Pancreas (tissue), 10 donors: ENCODE measurements at regions not wholly inside any gene's neighbourhood (a gene's known extent, or its start where the extent isn't known, plus 50 kb on each side); places are given as distances from the start of the nearest gene placed in this dataset.
A peak's percentile ranks its signal among the peaks of the same experiment; 100 is the strongest.

Experiments used
- ATAC-seq, 4 donors: fragments of 200-7000 bp; cut with Tn5 transposase; one replicate each; pipeline versions ENCODE4 v1.8.0 to v1.9.1; 2020; ENCODE audit warnings: mild to moderate bottlenecking in 4 of 4, moderate library complexity in 4 of 4
- DNase-seq, 6 donors: peaks; one replicate each; pipeline ENCODE4 v3.0.0-alpha.2; 2020
- FAIRE-seq: peaks from 2 replicates; lab custom pipeline; 2012; peaks lifted over from hg19 to GRCh38; lab: Jason Lieb, UNC
- H3K27ac ChIP-seq, 4 donors: fragments of 200-600 bp; sonication (generic); 1 replicate in 3 of 4; 2 replicates in 1 of 4; pipeline versions ENCODE4 v1.5.0 to v1.8.0; 2020
- H3K27me3 ChIP-seq, 4 donors: fragments of 200-600 bp; one replicate each; pipeline ENCODE4 v1.8.0; 2021
- H3K36me3 ChIP-seq, 3 donors: fragments of 200-600 bp; sonication (generic) in 1 of 3; one replicate each; pipeline versions ENCODE4 v1.5.0 to v1.8.0; 2020 to 2021
- H3K4me1 ChIP-seq, 3 donors: fragments of 200-600 bp; one replicate each; pipeline ENCODE4 v1.8.0; 2021
- H3K4me3 ChIP-seq, 4 donors: fragments of 200-600 bp; sonication (generic) in 2 of 4; one replicate each; pipeline versions ENCODE4 v1.5.0 to v1.8.0; 2020 to 2021
- H3K9me3 ChIP-seq, 4 donors: fragments of 200-600 bp; one replicate each; pipeline ENCODE4 v1.8.0; 2021
- WGBS, 2 donors: extraction: QIAGEN DNeasy Blood & Tissue Kit; methylation state at CpG; one replicate each; pipeline ENCODE4 v1.1.7; 2013; 5-methylcytosine and 5-hydroxymethylcytosine counted together
- intact Hi-C, 3 donors: fragments of 100-400 bp; cut with DNase I; formaldehyde crosslinking; loops; one replicate each; pipeline versions ENCODE4 v1.11.1 to v1.14.2; 2022
- TF ChIP-seq, protein P1 (sequence below), 4 donors: fragments of 200-600 bp; sonication (generic) in 3 of 4; IDR thresholded peaks; one replicate each; pipeline versions ENCODE4 v1.5.0 to v1.8.0; 2021; ENCODE audit warnings: antibody characterized with exemption in 4 of 4
- donor health status: healthy with polysubstance abuse.
- donor health status: DM: no; HTN: no; CAD: no; lungs with moderate emphysema.
- donor health status: DM: no; HTN: no; CAD: no.
- donor health status: control.
- donor health status: control.
- donor health status: Bipolar disorder and iron deficiency.
- donor health status: DM: yes; HTN: yes; CAD: no.
- donor health status: DM: no; HTN: no; CAD: no.
- donor health status: DM: no; HTN: no; CAD: no.
- donor health status: DM: yes; HTN: yes; CAD: no.

DNA sequence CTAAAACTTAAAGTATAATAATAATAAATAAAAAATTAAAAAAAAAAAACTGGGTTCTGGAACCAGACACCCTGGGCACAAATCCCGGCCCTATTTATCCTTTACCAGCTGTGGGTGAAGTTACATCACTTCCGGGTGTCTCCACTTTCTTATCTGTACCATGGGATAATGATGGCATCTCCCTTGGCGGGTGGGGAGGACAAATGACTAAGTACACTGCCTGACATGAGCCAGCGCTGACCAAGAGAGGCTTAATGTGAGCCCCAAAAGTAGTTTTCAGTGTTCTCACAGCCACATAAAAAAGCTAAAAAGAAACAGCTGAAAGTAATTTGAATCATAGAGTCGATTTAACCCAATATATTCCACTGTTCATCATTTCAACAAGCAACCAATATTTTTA is 424.9 kb downstream of the SOX9 start:
- DNase-seq (no peak), FAIRE-seq (no peak), ATAC-seq (no peak)
- no peaks in the 10 kb centered on the region for H3K9me3 ChIP-seq
- H3K36me3 ChIP-seq: no peaks in the 10 kb centered on the region
- intact Hi-C loops: no loop called here
- no peak overlapping the region for H3K27ac ChIP-seq
- TF ChIP-seq, protein P1, sequence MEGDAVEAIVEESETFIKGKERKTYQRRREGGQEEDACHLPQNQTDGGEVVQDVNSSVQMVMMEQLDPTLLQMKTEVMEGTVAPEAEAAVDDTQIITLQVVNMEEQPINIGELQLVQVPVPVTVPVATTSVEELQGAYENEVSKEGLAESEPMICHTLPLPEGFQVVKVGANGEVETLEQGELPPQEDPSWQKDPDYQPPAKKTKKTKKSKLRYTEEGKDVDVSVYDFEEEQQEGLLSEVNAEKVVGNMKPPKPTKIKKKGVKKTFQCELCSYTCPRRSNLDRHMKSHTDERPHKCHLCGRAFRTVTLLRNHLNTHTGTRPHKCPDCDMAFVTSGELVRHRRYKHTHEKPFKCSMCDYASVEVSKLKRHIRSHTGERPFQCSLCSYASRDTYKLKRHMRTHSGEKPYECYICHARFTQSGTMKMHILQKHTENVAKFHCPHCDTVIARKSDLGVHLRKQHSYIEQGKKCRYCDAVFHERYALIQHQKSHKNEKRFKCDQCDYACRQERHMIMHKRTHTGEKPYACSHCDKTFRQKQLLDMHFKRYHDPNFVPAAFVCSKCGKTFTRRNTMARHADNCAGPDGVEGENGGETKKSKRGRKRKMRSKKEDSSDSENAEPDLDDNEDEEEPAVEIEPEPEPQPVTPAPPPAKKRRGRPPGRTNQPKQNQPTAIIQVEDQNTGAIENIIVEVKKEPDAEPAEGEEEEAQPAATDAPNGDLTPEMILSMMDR (IDR thresholded peaks at IDR 0.05): no peak
- no peak overlapping the region for H3K4me3 ChIP-seq
- 82 to 90% methylated on average over 5 of the region's 5 CpGs for WGBS, 2 donors
- no peaks in the 10 kb centered on the region for H3K4me1 ChIP-seq
- no peaks in the 10 kb centered on the region for H3K27me3 ChIP-seq

- ATAC-seq (no peak), FAIRE-seq (no peak)
- WGBS, 2 donors: 57 to 66% methylated on average over 16 of the region's 16 CpGs
Measured at GRCh38 chr17:72553051-72553755, 432.4 kb downstream of the SOX9 start.

GRCh38 chr17:72554508-72554907 is 433.7 kb downstream of the SOX9 start:
- Histone ChIP-seq H3K36me3 (no peaks in the 10 kb centered on the region), H3K27me3 (no peaks in the 10 kb centered on the region), H3K4me1 (no peaks in the 10 kb centered on the region), H3K4me3 (no peak overlapping the region), H3K27ac (no peak overlapping the region), H3K9me3 (no peaks in the 10 kb centered on the region)
- no peak for FAIRE-seq
- TF ChIP-seq, protein P1 (IDR thresholded peaks at IDR 0.05): no peak
- intact Hi-C loops: no loop called here
- ATAC-seq: no peak
- WGBS, 2 donors: 35 to 46% methylated on average over 5 of the region's 5 CpGs
- DNase-seq: no peak

More at GRCh38 chr17:72553051-72553755, 432.4 kb downstream of the SOX9 start:
- DNase-seq: peak in 1 of 6 donors; percentile 16
- no peaks in the 10 kb centered on the region for H3K36me3 ChIP-seq
- intact Hi-C loops: no loop called here
- no peak overlapping the region for H3K27ac ChIP-seq
- H3K27me3 ChIP-seq: no peaks in the 10 kb centered on the region
- no peak overlapping the region for H3K4me3 ChIP-seq
- H3K9me3 ChIP-seq: no peaks in the 10 kb centered on the region
- H3K4me1 ChIP-seq: no peaks in the 10 kb centered on the region
- TF ChIP-seq, protein P1 (IDR thresholded peaks at IDR 0.05): no peak

- H3K27ac ChIP-seq: no peak overlapping the region
- no peak overlapping the region for H3K4me3 ChIP-seq
- H3K4me1 ChIP-seq: no peaks in the 10 kb centered on the region
- TF ChIP-seq, protein P1 (IDR thresholded peaks at IDR 0.05): no peak
- no peaks in the 10 kb centered on the region for H3K27me3 ChIP-seq
- H3K9me3 ChIP-seq: no peaks in the 10 kb centered on the region
- 23 to 34% methylated on average over 9 of the region's 9 CpGs for WGBS, 2 donors
- ATAC-seq (no peak), DNase-seq (no peak), FAIRE-seq (no peak)
- intact Hi-C loops: no loop called here
- no peaks in the 10 kb centered on the region for H3K36me3 ChIP-seq
Measured at GRCh38 chr17:72555052-72555451, 434.2 kb downstream of the SOX9 start.
